Left ventricle myocardium inferior (tissue), 1 donor: ENCODE measurements at regions not wholly inside any gene's neighbourhood (a gene's known extent, or its start where the extent isn't known, plus 50 kb on each side); places are given as distances from the start of the nearest gene placed in this dataset.

ENCODE experiments used
- DNase-seq: peaks from one replicate; pipeline ENCODE4 v3.0.0-alpha.2; 2020
- H3K27ac ChIP-seq: fragments of 200-600 bp; replicated peaks from 2 replicates; pipeline ENCODE4 v1.8.0; 2021
- H3K27me3 ChIP-seq: fragments of 200-600 bp; 2 replicates; pipeline ENCODE4 v1.8.0; 2021; ENCODE audit warnings: low read depth
- H3K36me3 ChIP-seq: fragments of 200-600 bp; 2 replicates; pipeline ENCODE4 v1.8.0; 2021
- H3K4me1 ChIP-seq: fragments of 200-600 bp; 2 replicates; pipeline ENCODE4 v1.8.0; 2021
- H3K4me3 ChIP-seq: fragments of 200-600 bp; 2 replicates; pipeline ENCODE4 v1.8.0; 2021; ENCODE audit warnings: mild to moderate bottlenecking, moderate library complexity
- H3K9me3 ChIP-seq: fragments of 200-600 bp; replicated peaks from 2 replicates; pipeline ENCODE4 v1.8.0; 2021
- intact Hi-C: fragments of 100-400 bp; cut with micrococcal nuclease; formaldehyde crosslinking; loops from one replicate; pipeline ENCODE4 v1.11.0; 2022
- TF ChIP-seq, protein P1 (sequence below): fragments of 200-600 bp; IDR thresholded peaks from 2 replicates; pipeline ENCODE4 v1.8.0; 2021; ENCODE audit warnings: antibody characterized with exemption, mild to moderate bottlenecking, borderline replicate concordance
- donor health status: DM: no; HTN: yes; CAD: no; lungs with severe emphysema.

DNA sequence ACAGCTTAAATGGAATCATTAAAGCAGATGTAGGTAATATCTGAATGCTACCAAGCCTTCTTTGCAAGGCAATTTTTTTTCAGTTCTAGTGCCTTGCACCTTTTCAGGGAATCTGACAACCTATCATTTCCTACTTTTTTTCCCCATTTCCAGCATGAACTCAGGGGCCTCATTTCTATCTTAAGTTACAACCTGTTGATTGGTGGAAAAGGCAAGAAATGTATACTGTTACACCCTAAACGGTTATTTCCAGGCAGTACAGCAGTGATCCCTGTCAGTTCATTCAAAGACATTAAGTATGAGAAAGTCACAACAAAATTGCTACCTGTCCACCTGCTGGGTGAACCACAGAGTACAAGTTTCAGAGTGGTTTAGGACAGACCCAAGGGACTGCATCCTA lies 171.2 kb upstream of the PIK3C3 start:
- Histone ChIP-seq H3K27me3 (no peaks in the 10 kb centered on the region), H3K9me3 (no peaks in the 10 kb centered on the region), H3K36me3 (no peaks in the 10 kb centered on the region), H3K4me1 (no peaks in the 10 kb centered on the region), H3K27ac (no peak overlapping the region), H3K4me3 (no peak overlapping the region)
- no peak for DNase-seq
- intact Hi-C loops = no loop called here
- TF ChIP-seq, protein P1, sequence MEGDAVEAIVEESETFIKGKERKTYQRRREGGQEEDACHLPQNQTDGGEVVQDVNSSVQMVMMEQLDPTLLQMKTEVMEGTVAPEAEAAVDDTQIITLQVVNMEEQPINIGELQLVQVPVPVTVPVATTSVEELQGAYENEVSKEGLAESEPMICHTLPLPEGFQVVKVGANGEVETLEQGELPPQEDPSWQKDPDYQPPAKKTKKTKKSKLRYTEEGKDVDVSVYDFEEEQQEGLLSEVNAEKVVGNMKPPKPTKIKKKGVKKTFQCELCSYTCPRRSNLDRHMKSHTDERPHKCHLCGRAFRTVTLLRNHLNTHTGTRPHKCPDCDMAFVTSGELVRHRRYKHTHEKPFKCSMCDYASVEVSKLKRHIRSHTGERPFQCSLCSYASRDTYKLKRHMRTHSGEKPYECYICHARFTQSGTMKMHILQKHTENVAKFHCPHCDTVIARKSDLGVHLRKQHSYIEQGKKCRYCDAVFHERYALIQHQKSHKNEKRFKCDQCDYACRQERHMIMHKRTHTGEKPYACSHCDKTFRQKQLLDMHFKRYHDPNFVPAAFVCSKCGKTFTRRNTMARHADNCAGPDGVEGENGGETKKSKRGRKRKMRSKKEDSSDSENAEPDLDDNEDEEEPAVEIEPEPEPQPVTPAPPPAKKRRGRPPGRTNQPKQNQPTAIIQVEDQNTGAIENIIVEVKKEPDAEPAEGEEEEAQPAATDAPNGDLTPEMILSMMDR = no peak

GRCh38 chr18:41783065-41783818 lies 171.8 kb upstream of the PIK3C3 start:
- intact Hi-C loops = no loop called here
- no peak overlapping the region for H3K4me3 ChIP-seq
- no peaks in the 10 kb centered on the region for H3K9me3 ChIP-seq
- H3K27ac ChIP-seq = no peak overlapping the region
- TF ChIP-seq, protein P1 = no peak
- no peaks in the 10 kb centered on the region for H3K27me3 ChIP-seq
- no peaks in the 10 kb centered on the region for H3K36me3 ChIP-seq
- no peaks in the 10 kb centered on the region for H3K4me1 ChIP-seq
- DNase-seq = no peak

GRCh38 chr18:41771973-41772372 lies 183.1 kb upstream of the PIK3C3 start:
- H3K4me3 ChIP-seq = no peak overlapping the region
- no peaks in the 10 kb centered on the region for H3K9me3 ChIP-seq
- intact Hi-C loops = no loop called here
- H3K27ac ChIP-seq = no peak overlapping the region
- DNase-seq = no peak
- TF ChIP-seq, protein P1 = no peak
- H3K27me3 ChIP-seq = no peaks in the 10 kb centered on the region
- no peaks in the 10 kb centered on the region for H3K4me1 ChIP-seq
- no peaks in the 10 kb centered on the region for H3K36me3 ChIP-seq

- Histone ChIP-seq H3K36me3 (no peaks in the 10 kb centered on the region), H3K4me3 (no peak overlapping the region), H3K27ac (no peak overlapping the region), H3K9me3 (no peaks in the 10 kb centered on the region), H3K27me3 (no peaks in the 10 kb centered on the region), H3K4me1 (no peaks in the 10 kb centered on the region)
- intact Hi-C loops = no loop called here
- TF ChIP-seq, protein P1 = no peak
- DNase-seq = no peak
Measured at GRCh38 chr18:41769265-41769664, 185.8 kb upstream of the PIK3C3 start.

- TF ChIP-seq, protein P1 = no peak
- no peak overlapping the region for H3K4me3 ChIP-seq
- intact Hi-C loops = no loop called here
Measured at GRCh38 chr18:41768467-41768866, 186.6 kb upstream of the PIK3C3 start.

More at GRCh38 chr18:41768467-41768866, 186.6 kb upstream of the PIK3C3 start:
- DNase-seq = no peak
- Histone ChIP-seq H3K27me3 (no peaks in the 10 kb centered on the region), H3K4me1 (no peaks in the 10 kb centered on the region), H3K9me3 (no peaks in the 10 kb centered on the region), H3K36me3 (no peaks in the 10 kb centered on the region), H3K27ac (no peak overlapping the region)
